ENCODE measurements at regions not wholly inside any gene's neighbourhood (a gene's known extent, or its start where the extent isn't known, plus 50 kb on each side); places are given as distances from the start of the nearest gene placed in this dataset.
"Not testable (repeated sequence)": the region's sequence is repeated elsewhere in the genome, so short reads cannot be mapped to it uniquely, and the experiment has no call there.

GRCh38 chr2:67616749-67617148 is 219.6 kb downstream of the ETAA1 start:
- no peaks in the 10 kb centered on the region for H3K4me1 ChIP-seq
- TF ChIP-seq CTCF (IDR thresholded peaks at IDR 0.05) (no peak), POLR2A (IDR thresholded peaks at IDR 0.05) (no peak)
- H3K27me3 ChIP-seq, result no peaks in the 10 kb centered on the region
- DNase-seq (peak in 1 of 4 donors; percentile 6), ATAC-seq (peak; percentile 52)
- intact Hi-C loops (cut with DNase I), result no loop called here
- WGBS, 2 donors, result 60 to 89% methylated on average over 1 of the region's 1 CpG
- no peaks in the 10 kb centered on the region for H3K9me3 ChIP-seq
- H3K27ac ChIP-seq, result no peak overlapping the region
- H3K4me3 ChIP-seq, result no peak overlapping the region
- no peaks in the 10 kb centered on the region for H3K36me3 ChIP-seq (replicated peaks in 1 of 2; ENCODE audit: insufficient read depth in 1 of 2, low read depth in 2 of 2)

GRCh38 chr2:67619204-67619603 is 222.1 kb downstream of the ETAA1 start:
- Histone ChIP-seq H3K27ac (no peak overlapping the region), H3K4me1 (no peaks in the 10 kb centered on the region), H3K36me3 (replicated peaks in 1 of 2; ENCODE audit: insufficient read depth in 1 of 2, low read depth in 2 of 2) (no peaks in the 10 kb centered on the region), H3K27me3 (no peaks in the 10 kb centered on the region), H3K9me3 (no peaks in the 10 kb centered on the region), H3K4me3 (no peak overlapping the region)
- intact Hi-C loops (cut with DNase I), result no loop called here
- DNase-seq (no peak), ATAC-seq (no peak)
- TF ChIP-seq POLR2A (IDR thresholded peaks at IDR 0.05), result no peak
- no peak for TF ChIP-seq CTCF (IDR thresholded peaks at IDR 0.05)

- ATAC-seq; H3K27ac ChIP-seq; DNase-seq; intact Hi-C loops (cut with DNase I); H3K36me3 ChIP-seq (replicated peaks in 1 of 2; ENCODE audit: insufficient read depth in 1 of 2, low read depth in 2 of 2); H3K4me3 ChIP-seq; H3K27me3 ChIP-seq; H3K4me1 ChIP-seq; H3K9me3 ChIP-seq: not testable (repeated sequence)
- WGBS, 2 donors, result 89 to 92% methylated on average over 2 of the region's 2 CpGs
Observed at GRCh38 chr2:67623741-67624140, 226.6 kb downstream of the ETAA1 start.

- H3K36me3 ChIP-seq (replicated peaks in 1 of 2; ENCODE audit: insufficient read depth in 1 of 2, low read depth in 2 of 2), result no peaks in the 10 kb centered on the region
- H3K27ac ChIP-seq, result no peak overlapping the region
- H3K27me3 ChIP-seq, result no peaks in the 10 kb centered on the region
- no peaks in the 10 kb centered on the region for H3K4me1 ChIP-seq
- intact Hi-C loops (cut with DNase I), result no loop called here
- DNase-seq (no peak), ATAC-seq (no peak)
- no peak overlapping the region for H3K4me3 ChIP-seq
- H3K9me3 ChIP-seq, result no peaks in the 10 kb centered on the region
- no peak for TF ChIP-seq CTCF (IDR thresholded peaks at IDR 0.05)
- no peak for TF ChIP-seq POLR2A (IDR thresholded peaks at IDR 0.05)
Observed at GRCh38 chr2:67625178-67625577, 228.0 kb downstream of the ETAA1 start.

- no peaks in the 10 kb centered on the region for H3K36me3 ChIP-seq (replicated peaks in 1 of 2; ENCODE audit: insufficient read depth in 1 of 2, low read depth in 2 of 2)
- no peaks in the 10 kb centered on the region for H3K27me3 ChIP-seq
- H3K27ac ChIP-seq, result no peak overlapping the region
- no peak for TF ChIP-seq POLR2A (IDR thresholded peaks at IDR 0.05)
- TF ChIP-seq CTCF (IDR thresholded peaks at IDR 0.05), result no peak
- 76 to 78% methylated on average over 5 of the region's 5 CpGs for WGBS, 2 donors
- ATAC-seq (no peak), DNase-seq (no peak)
- intact Hi-C loops (cut with DNase I), result no loop called here
- H3K4me1 ChIP-seq, result no peaks in the 10 kb centered on the region
- H3K9me3 ChIP-seq, result no peaks in the 10 kb centered on the region
- H3K4me3 ChIP-seq, result no peak overlapping the region
Observed at GRCh38 chr2:67625690-67626475, 228.8 kb downstream of the ETAA1 start.

Data from body of pancreas (tissue), 4 donors.